GM12874 (cell line): ENCODE measurements at regions not wholly inside any gene's neighbourhood (a gene's known extent, or its start where the extent isn't known, plus 50 kb on each side); places are given as distances from the start of the nearest gene placed in this dataset.

Source experiments
- TF ChIP-seq, protein P1 (sequence below): IDR thresholded peaks from 2 replicates; pipeline ENCODE4 v1.5.1; 2011; ENCODE audit warnings: low read depth, mild to moderate bottlenecking, control low read depth, low read length, moderate library complexity; ENCODE audit not compliant: insufficient read depth

DNA sequence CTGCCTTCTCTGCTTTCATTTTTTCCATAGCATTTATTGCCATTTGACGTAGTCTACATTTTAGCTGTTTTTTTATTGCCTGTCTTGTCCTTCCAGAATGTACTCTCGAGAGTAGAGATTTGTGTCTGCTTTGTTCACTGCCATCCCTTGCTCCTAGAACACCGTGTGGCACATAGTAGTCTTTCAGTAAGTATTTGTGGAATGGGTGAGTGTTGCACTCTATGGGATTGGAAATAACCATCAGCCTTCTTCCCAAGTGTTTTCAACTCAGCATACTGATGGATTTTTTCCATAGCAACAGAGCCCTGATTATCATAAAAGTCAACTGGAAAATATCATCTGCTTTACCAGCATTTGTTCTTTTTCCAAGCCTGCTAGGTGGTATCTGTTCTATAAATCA, 462.6 kb downstream of the ENC1 start:
- TF ChIP-seq, protein P1, sequence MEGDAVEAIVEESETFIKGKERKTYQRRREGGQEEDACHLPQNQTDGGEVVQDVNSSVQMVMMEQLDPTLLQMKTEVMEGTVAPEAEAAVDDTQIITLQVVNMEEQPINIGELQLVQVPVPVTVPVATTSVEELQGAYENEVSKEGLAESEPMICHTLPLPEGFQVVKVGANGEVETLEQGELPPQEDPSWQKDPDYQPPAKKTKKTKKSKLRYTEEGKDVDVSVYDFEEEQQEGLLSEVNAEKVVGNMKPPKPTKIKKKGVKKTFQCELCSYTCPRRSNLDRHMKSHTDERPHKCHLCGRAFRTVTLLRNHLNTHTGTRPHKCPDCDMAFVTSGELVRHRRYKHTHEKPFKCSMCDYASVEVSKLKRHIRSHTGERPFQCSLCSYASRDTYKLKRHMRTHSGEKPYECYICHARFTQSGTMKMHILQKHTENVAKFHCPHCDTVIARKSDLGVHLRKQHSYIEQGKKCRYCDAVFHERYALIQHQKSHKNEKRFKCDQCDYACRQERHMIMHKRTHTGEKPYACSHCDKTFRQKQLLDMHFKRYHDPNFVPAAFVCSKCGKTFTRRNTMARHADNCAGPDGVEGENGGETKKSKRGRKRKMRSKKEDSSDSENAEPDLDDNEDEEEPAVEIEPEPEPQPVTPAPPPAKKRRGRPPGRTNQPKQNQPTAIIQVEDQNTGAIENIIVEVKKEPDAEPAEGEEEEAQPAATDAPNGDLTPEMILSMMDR: no peak

DNA sequence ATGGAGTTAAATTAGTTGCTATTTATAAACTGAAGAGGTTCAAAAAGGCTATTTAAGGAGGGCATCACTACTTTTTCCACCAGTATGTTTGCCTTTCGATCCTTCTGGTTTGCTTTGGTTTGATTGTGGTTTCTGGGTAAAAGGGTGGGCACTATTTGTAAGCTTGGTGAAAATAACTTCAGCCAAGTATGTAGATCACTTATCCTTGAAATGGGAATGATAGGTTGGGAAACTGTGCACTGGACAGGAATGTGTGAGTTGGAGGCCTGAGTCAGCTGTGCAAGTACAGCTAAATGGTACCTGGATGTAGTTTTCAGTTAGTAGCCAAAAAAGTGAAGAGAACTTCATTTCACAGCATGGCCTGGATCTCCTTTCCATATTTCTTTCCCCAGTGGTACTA, 466.2 kb downstream of the ENC1 start:
- TF ChIP-seq, protein P1: no peak

GRCh38 chr5:74173665-74174064, 466.9 kb downstream of the ENC1 start:
- TF ChIP-seq, protein P1: no peak

DNA sequence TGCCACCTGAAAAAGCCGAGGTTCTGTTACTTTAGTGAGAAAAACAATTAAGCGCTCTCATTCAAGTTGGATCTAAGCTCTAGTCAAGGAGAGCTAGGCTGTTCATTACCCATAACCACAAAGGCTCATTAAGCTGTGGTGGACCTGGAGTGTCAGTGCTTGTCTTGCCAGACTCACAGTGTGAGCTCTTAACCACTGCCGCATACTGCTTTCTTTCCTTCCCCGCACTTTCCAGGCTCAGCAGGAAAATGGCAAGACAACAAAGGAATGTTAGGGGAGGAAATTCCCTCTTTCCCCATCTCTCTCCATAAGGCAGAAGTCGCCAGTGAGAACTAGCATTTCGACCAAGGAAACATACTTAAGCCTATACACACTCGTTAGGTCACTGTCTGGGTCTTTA, 467.3 kb downstream of the ENC1 start:
- TF ChIP-seq, protein P1: no peak

GRCh38 chr5:74169701-74170100, 470.8 kb downstream of the ENC1 start:
- TF ChIP-seq, protein P1: no peak

DNA sequence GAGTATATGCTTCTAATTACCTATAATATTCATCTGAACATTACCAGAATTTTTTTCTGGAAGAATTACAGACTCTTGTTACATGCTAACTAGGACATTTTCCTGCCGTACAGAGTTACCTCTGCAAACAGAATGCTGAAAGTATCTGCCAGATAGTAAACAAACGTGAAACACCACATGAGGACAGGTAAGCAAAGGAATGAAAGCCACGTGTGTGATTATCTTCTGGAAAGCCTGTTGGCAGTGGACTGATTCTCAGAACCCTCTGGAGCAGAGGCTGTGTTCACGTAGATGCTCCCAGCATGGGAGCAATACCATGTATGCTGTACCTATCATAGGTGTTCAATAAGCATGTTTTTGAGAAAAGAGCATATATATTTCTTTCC, 472.6 kb downstream of the ENC1 start:
- TF ChIP-seq, protein P1: no peak

DNA sequence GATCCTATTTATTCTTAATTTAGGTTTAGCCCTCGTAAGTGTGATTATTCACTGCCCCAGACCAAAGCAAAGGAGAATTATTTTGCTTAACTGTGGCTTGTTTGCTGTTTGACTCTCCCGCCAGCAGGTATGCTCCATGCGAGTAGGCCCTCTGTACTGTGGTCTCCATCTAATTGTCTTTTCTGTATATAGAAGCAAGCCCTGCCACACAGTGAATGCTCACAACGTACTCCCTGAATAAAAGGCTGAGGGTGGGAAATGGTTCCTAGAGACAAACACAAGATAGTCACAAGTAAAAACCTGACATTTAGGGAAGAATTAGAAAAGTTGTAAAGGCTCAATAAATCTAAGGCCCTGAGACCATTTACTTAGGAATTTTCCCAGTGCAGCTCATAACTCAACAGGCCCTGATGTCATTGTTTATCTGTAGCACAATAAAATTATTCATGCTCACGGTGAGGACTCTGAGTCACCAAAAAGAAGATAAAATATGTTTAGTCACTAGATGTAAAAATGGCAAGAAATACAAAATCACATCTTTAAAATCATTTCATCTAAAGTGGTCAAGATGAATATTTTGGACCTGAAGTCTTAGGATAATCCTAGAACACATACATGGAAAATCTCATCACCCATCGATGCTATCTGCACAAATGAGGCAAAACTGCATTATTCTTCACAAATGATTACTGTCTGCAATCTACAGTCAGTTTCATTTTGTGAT, 473.2 kb downstream of the ENC1 start:
- TF ChIP-seq, protein P1: no peak
